WTC11 (cell line): ENCODE measurements at regions not wholly inside any gene's neighbourhood (a gene's known extent, or its start where the extent isn't known, plus 50 kb on each side); places are given as distances from the start of the nearest gene placed in this dataset.

Experiments used
- ATAC-seq: fragments of 200-7000 bp; cut with Tn5 transposase; 2 replicates; pipeline ENCODE4 v1.10.0; 2021; ENCODE audit warnings: mild to moderate bottlenecking, moderate library complexity
- CTCF ChIA-PET: fragments of 300-600 bp; sonication (Branson Sonifier 250); formaldehyde crosslinking; loops from one replicate; lab custom pipeline; 2021; ENCODE audit warnings: antibody characterized with exemption; lab: Charles Lee
- POLR2A ChIA-PET: fragments of 350-600 bp; sonication (Branson Sonifier 250); formaldehyde crosslinking; loops from one replicate; lab custom pipeline; 2021; ENCODE audit warnings: antibody characterized with exemption; lab: Charles Lee
- DNase-seq: peaks from one replicate; pipeline ENCODE4 v3.0.0; 2021; ENCODE audit warnings: low spot score
- H3K27ac Mint-ChIP-seq: 2 replicates; pipeline ENCODE4 v1.8.0; 2021; ENCODE audit warnings: mixed read lengths
- H3K27me3 Mint-ChIP-seq: 2 replicates; pipeline ENCODE4 v1.8.0; 2021; ENCODE audit warnings: low read depth, mild to moderate bottlenecking, moderate library complexity, mixed read lengths
- H3K36me3 Mint-ChIP-seq: 2 replicates; pipeline ENCODE4 v1.8.0; 2021; ENCODE audit warnings: mixed read lengths
- H3K4me1 Mint-ChIP-seq: 2 replicates; pipeline ENCODE4 v1.8.0; 2022; ENCODE audit warnings: mixed read lengths
- H3K4me3 Mint-ChIP-seq: 2 replicates; pipeline ENCODE4 v1.8.0; 2021; ENCODE audit warnings: mild to moderate bottlenecking, moderate library complexity, mixed read lengths
- H3K9me3 Mint-ChIP-seq: 2 replicates; pipeline ENCODE4 v1.8.0; 2021; ENCODE audit warnings: mixed read lengths
- CBFB ChIP-seq: sonication (generic); formaldehyde crosslinking; IDR thresholded peaks from 2 replicates; pipeline ENCODE4 v1.8.1; 2022; ENCODE audit warnings: mild to moderate bottlenecking, low read depth, missing genetic modification reagents
- CREB1 ChIP-seq: sonication (generic); formaldehyde crosslinking; IDR thresholded peaks from 2 replicates; pipeline ENCODE4 v1.8.0; 2023; ENCODE audit warnings: mild to moderate bottlenecking, missing genetic modification reagents
- CREM ChIP-seq: sonication (generic); formaldehyde crosslinking; IDR thresholded peaks from 2 replicates; pipeline ENCODE4 v1.8.1; 2022; ENCODE audit warnings: mild to moderate bottlenecking, missing genetic modification reagents, moderate library complexity
- ELF4 ChIP-seq: sonication (generic); formaldehyde crosslinking; IDR thresholded peaks from 2 replicates; pipeline ENCODE4 v1.8.1; 2022; ENCODE audit warnings: low read depth, mild to moderate bottlenecking, moderate library complexity, missing genetic modification reagents
- EMX1 ChIP-seq: fragments of 250-450 bp; sonication (Bioruptor Pico); IDR thresholded peaks from 2 replicates; pipeline ENCODE4 v1.8.0; 2021; ENCODE audit warnings: mild to moderate bottlenecking
- FOXJ3 ChIP-seq: sonication (generic); formaldehyde crosslinking; IDR thresholded peaks from 2 replicates; pipeline ENCODE4 v1.9.0; 2021; ENCODE audit warnings: missing genetic modification reagents, mild to moderate bottlenecking, borderline replicate concordance
- FOXP1 ChIP-seq: sonication (generic); formaldehyde crosslinking; IDR thresholded peaks from 2 replicates; pipeline ENCODE4 v1.8.0; 2022; ENCODE audit warnings: missing genetic modification reagents, mild to moderate bottlenecking, moderate library complexity, borderline replicate concordance
- HMGA2 ChIP-seq: fragments of 250-450 bp; sonication (Bioruptor Pico); IDR thresholded peaks from 2 replicates; pipeline ENCODE4 v1.4.0; 2021; ENCODE audit warnings: mild to moderate bottlenecking, moderate library complexity
- IRF2 ChIP-seq: sonication (generic); formaldehyde crosslinking; IDR thresholded peaks from 2 replicates; pipeline ENCODE4 v1.8.0; 2022; ENCODE audit warnings: low read depth, missing genetic modification reagents, borderline replicate concordance
- JAZF1 ChIP-seq: fragments of 250-450 bp; sonication (Bioruptor Pico); IDR thresholded peaks from 2 replicates; pipeline ENCODE4 v1.9.0; 2021; ENCODE audit warnings: moderate library complexity, mild to moderate bottlenecking, inconsistent platforms
- JUN ChIP-seq: sonication (generic); formaldehyde crosslinking; IDR thresholded peaks from 2 replicates; pipeline ENCODE4 v1.8.0; 2023; ENCODE audit warnings: mild to moderate bottlenecking, missing genetic modification reagents
- KAT7 ChIP-seq: sonication (generic); formaldehyde crosslinking; IDR thresholded peaks from 2 replicates; pipeline ENCODE4 v1.8.1; 2023; ENCODE audit warnings: missing genetic modification reagents, mild to moderate bottlenecking, borderline replicate concordance
- MXD4 ChIP-seq: fragments of 250-450 bp; sonication (Bioruptor Pico); IDR thresholded peaks from 2 replicates; pipeline ENCODE4 v1.8.0; 2021; ENCODE audit warnings: mild to moderate bottlenecking, moderate library complexity, borderline replicate concordance
- NFATC4 ChIP-seq: fragments of 250-450 bp; sonication (Bioruptor Pico); IDR thresholded peaks from 2 replicates; pipeline ENCODE4 v1.9.0; 2021; ENCODE audit warnings: mild to moderate bottlenecking
- NFE2L1 ChIP-seq: sonication (generic); formaldehyde crosslinking; IDR thresholded peaks from 2 replicates; pipeline ENCODE4 v1.8.1; 2023; ENCODE audit warnings: missing genetic modification reagents
- PRRX2 ChIP-seq: fragments of 250-450 bp; sonication (Bioruptor Pico); IDR thresholded peaks from 2 replicates; pipeline ENCODE4 v1.8.0; 2021; ENCODE audit warnings: mild to moderate bottlenecking
- RORB ChIP-seq: fragments of 250-450 bp; sonication (Bioruptor Pico); IDR thresholded peaks from 2 replicates; pipeline ENCODE4 v1.9.0; 2021; ENCODE audit warnings: mild to moderate bottlenecking
- SMAD4 ChIP-seq: sonication (generic); formaldehyde crosslinking; IDR thresholded peaks from 2 replicates; pipeline ENCODE4 v1.8.0; 2022; ENCODE audit warnings: mild to moderate bottlenecking, missing genetic modification reagents
- TCF7 ChIP-seq: sonication (generic); formaldehyde crosslinking; IDR thresholded peaks from 2 replicates; pipeline ENCODE4 v1.8.0; 2022; ENCODE audit warnings: mild to moderate bottlenecking, low read depth, missing genetic modification reagents, moderate library complexity
- ZNF121 ChIP-seq: sonication (generic); formaldehyde crosslinking; IDR thresholded peaks from 2 replicates; pipeline ENCODE4 v1.8.0; 2023; ENCODE audit warnings: missing genetic modification reagents
- ZNF232 ChIP-seq: sonication (generic); formaldehyde crosslinking; IDR thresholded peaks from 2 replicates; pipeline ENCODE4 v1.8.0; 2022; ENCODE audit warnings: mild to moderate bottlenecking, missing genetic modification reagents
- ZNF671 ChIP-seq: fragments of 250-450 bp; sonication (Bioruptor Pico); IDR thresholded peaks from 2 replicates; pipeline ENCODE4 v1.8.0; 2021; ENCODE audit warnings: mild to moderate bottlenecking
- TF ChIP-seq, protein P1 (sequence below): fragments of 250-450 bp; sonication (Bioruptor Pico); IDR thresholded peaks from 2 replicates; pipeline ENCODE4 v1.9.0; 2021; ENCODE audit warnings: moderate library complexity, mild to moderate bottlenecking, inconsistent platforms, borderline replicate concordance
- TF ChIP-seq, protein P2 (sequence below): sonication (generic); formaldehyde crosslinking; conservative IDR thresholded peaks from 2 replicates; pipeline ENCODE4 v1.8.1; 2022; ENCODE audit warnings: mild to moderate bottlenecking, missing genetic modification reagents
- TF ChIP-seq, protein P3 (sequence below): sonication (generic); formaldehyde crosslinking; IDR thresholded peaks from 2 replicates; pipeline ENCODE4 v1.8.1; 2022; ENCODE audit warnings: mild to moderate bottlenecking, moderate library complexity, missing genetic modification reagents
- TF ChIP-seq, protein P4 (sequence below): sonication (generic); formaldehyde crosslinking; IDR thresholded peaks from 2 replicates; pipeline ENCODE4 v1.8.0; 2022; ENCODE audit warnings: mild to moderate bottlenecking, missing genetic modification reagents
- TF ChIP-seq, protein P5 (sequence below): fragments of 200-600 bp; IDR thresholded peaks from 2 replicates; pipeline ENCODE4 v1.8.0; 2022; ENCODE audit warnings: antibody characterized with exemption
- TF ChIP-seq, protein P6 (sequence below): sonication (generic); formaldehyde crosslinking; IDR thresholded peaks from 2 replicates; pipeline ENCODE4 v1.8.0; 2022; ENCODE audit warnings: mild to moderate bottlenecking, missing genetic modification reagents

DNA sequence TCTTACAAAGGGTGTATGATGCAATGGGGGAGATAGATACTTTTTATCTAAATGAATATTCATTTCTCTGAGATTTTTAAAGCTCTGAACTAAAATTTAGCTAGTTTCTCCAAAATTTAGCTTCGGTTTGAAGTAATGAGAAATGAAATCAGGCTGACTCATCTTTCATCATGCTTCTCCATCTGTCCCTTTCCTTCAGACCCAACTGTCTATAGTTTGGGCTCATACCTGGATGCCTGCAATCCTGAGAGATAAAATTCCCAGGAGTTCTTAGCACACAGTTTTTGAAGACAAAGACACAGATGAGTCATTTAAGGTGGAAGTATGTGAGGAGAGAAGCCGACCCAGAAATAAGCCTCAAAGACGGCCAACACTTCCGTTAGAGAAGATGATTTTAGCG lies 336.4 kb upstream of the CDH20 start:
- H3K4me3 Mint-ChIP-seq = no peak overlapping the region
- no peak overlapping the region for H3K27ac Mint-ChIP-seq
- DNase-seq (no peak), ATAC-seq (no peak)
- H3K9me3 Mint-ChIP-seq = peaks cover 25% of the 10 kb centered on the region
- ChIA-PET POLR2A (no interaction called here), CTCF (no interaction called here)
- TF ChIP-seq IRF2 (CRISPR knock-in tag) = no peak
- no peak for TF ChIP-seq PRRX2 (CRISPR knock-in tag)
- no peak for TF ChIP-seq FOXP1
- no peak for TF ChIP-seq RORB (CRISPR knock-in tag)
- no peak for TF ChIP-seq NFATC4
- TF ChIP-seq ELF4 (CRISPR knock-in tag) = no peak
- TF ChIP-seq CBFB (CRISPR knock-in tag) = no peak
- no peak for TF ChIP-seq CREB1
- TF ChIP-seq JAZF1 (CRISPR knock-in tag) = no peak
- TF ChIP-seq, protein P1, sequence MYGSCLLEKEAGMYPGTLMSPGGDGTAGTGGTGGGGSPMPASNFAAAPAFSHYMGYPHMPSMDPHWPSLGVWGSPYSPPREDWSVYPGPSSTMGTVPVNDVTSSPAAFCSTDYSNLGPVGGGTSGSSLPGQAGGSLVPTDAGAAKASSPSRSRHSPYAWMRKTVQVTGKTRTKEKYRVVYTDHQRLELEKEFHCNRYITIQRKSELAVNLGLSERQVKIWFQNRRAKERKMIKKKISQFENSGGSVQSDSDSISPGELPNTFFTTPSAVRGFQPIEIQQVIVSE (CRISPR knock-in tag) = no peak
- TF ChIP-seq, protein P2, sequence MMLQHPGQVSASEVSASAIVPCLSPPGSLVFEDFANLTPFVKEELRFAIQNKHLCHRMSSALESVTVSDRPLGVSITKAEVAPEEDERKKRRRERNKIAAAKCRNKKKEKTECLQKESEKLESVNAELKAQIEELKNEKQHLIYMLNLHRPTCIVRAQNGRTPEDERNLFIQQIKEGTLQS (CRISPR knock-in tag) = no peak
- TF ChIP-seq, protein P3, sequence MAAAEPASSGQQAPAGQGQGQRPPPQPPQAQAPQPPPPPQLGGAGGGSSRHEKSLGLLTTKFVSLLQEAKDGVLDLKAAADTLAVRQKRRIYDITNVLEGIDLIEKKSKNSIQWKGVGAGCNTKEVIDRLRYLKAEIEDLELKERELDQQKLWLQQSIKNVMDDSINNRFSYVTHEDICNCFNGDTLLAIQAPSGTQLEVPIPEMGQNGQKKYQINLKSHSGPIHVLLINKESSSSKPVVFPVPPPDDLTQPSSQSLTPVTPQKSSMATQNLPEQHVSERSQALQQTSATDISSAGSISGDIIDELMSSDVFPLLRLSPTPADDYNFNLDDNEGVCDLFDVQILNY (CRISPR knock-in tag) = no peak
- TF ChIP-seq ZNF671 = no peak
- TF ChIP-seq JUN = no peak
- TF ChIP-seq, protein P4, sequence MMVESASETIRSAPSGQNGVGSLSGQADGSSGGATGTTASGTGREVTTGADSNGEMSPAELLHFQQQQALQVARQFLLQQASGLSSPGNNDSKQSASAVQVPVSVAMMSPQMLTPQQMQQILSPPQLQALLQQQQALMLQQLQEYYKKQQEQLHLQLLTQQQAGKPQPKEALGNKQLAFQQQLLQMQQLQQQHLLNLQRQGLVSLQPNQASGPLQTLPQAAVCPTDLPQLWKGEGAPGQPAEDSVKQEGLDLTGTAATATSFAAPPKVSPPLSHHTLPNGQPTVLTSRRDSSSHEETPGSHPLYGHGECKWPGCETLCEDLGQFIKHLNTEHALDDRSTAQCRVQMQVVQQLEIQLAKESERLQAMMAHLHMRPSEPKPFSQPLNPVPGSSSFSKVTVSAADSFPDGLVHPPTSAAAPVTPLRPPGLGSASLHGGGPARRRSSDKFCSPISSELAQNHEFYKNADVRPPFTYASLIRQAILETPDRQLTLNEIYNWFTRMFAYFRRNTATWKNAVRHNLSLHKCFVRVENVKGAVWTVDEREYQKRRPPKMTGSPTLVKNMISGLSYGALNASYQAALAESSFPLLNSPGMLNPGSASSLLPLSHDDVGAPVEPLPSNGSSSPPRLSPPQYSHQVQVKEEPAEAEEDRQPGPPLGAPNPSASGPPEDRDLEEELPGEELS (CRISPR knock-in tag) = no peak
- no peak for TF ChIP-seq CREM (CRISPR knock-in tag)
- TF ChIP-seq MXD4 (CRISPR knock-in tag) = no peak
- H3K4me1 Mint-ChIP-seq = peaks cover 4% of the 10 kb centered on the region; the same call in 1 of the 2 replicates
- no peaks in the 10 kb centered on the region for H3K27me3 Mint-ChIP-seq
- peaks cover 17% of the 10 kb centered on the region for H3K36me3 Mint-ChIP-seq

DNA sequence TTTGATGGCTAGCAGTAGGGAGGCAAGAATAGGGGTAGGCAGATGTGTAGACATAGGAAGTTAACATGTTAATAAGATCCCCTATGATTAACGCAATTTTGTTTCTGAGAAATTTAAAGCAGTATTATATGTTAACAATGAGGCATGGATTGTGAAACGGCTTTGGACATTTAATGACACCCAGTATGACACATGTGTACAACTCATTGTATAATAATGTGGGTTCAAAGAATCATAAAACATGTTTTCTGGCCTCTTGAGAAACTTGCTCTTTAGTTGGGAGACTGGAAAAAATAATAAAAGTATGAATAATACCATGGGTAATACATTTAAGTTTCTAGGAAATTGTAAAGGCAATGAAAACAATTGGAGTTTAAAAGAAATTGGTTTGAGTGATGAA lies 332.1 kb upstream of the CDH20 start:
- H3K27me3 Mint-ChIP-seq = no peaks in the 10 kb centered on the region
- CTCF ChIA-PET = no interaction called here
- no peak for DNase-seq
- TF ChIP-seq NFE2L1 (no peak), ZNF232 (CRISPR knock-in tag) (no peak), EMX1 (CRISPR knock-in tag) (no peak), FOXJ3 (CRISPR knock-in tag) (no peak), IRF2 (CRISPR knock-in tag) (no peak), KAT7 (CRISPR knock-in tag) (no peak), SMAD4 (CRISPR knock-in tag) (no peak), PRRX2 (CRISPR knock-in tag) (no peak), HMGA2 (CRISPR knock-in tag) (no peak), JAZF1 (CRISPR knock-in tag) (no peak), RORB (CRISPR knock-in tag) (no peak), TCF7 (CRISPR knock-in tag) (no peak), ZNF121 (CRISPR knock-in tag) (no peak)
- TF ChIP-seq, protein P5, sequence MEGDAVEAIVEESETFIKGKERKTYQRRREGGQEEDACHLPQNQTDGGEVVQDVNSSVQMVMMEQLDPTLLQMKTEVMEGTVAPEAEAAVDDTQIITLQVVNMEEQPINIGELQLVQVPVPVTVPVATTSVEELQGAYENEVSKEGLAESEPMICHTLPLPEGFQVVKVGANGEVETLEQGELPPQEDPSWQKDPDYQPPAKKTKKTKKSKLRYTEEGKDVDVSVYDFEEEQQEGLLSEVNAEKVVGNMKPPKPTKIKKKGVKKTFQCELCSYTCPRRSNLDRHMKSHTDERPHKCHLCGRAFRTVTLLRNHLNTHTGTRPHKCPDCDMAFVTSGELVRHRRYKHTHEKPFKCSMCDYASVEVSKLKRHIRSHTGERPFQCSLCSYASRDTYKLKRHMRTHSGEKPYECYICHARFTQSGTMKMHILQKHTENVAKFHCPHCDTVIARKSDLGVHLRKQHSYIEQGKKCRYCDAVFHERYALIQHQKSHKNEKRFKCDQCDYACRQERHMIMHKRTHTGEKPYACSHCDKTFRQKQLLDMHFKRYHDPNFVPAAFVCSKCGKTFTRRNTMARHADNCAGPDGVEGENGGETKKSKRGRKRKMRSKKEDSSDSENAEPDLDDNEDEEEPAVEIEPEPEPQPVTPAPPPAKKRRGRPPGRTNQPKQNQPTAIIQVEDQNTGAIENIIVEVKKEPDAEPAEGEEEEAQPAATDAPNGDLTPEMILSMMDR = no peak
- TF ChIP-seq, protein P4 (CRISPR knock-in tag) = no peak
- TF ChIP-seq, protein P2 (CRISPR knock-in tag) = no peak
- TF ChIP-seq, protein P6, sequence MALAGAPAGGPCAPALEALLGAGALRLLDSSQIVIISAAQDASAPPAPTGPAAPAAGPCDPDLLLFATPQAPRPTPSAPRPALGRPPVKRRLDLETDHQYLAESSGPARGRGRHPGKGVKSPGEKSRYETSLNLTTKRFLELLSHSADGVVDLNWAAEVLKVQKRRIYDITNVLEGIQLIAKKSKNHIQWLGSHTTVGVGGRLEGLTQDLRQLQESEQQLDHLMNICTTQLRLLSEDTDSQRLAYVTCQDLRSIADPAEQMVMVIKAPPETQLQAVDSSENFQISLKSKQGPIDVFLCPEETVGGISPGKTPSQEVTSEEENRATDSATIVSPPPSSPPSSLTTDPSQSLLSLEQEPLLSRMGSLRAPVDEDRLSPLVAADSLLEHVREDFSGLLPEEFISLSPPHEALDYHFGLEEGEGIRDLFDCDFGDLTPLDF = no peak
- TF ChIP-seq, all 79 proteins: peak for 0
- POLR2A ChIA-PET = no interaction called here
- 0 out of 2 replicates have a peak, but pooled peaks cover 4% of the 10 kb centered on the region for H3K9me3 Mint-ChIP-seq
- no peaks in the 10 kb centered on the region for H3K36me3 Mint-ChIP-seq
- ATAC-seq = no peak
- peaks cover 4% of the 10 kb centered on the region; the same call in 1 of the 2 replicates for H3K4me1 Mint-ChIP-seq
- no peak overlapping the region for H3K27ac Mint-ChIP-seq
- no peak overlapping the region for H3K4me3 Mint-ChIP-seq
